Spinal cord (tissue), 9 donors: ENCODE measurements at regions not wholly inside any gene's neighbourhood (a gene's known extent, or its start where the extent isn't known, plus 50 kb on each side); places are given as distances from the start of the nearest gene placed in this dataset.
"Not testable (repeated sequence)": the region's sequence is repeated elsewhere in the genome, so short reads cannot be mapped to it uniquely, and the experiment has no call there.

Source experiments
- DNase-seq, 6 donors: peaks; one replicate each; pipeline versions ENCODE4 v3.0.0 to v3.0.0-alpha.2; 2013 to 2015; ENCODE audit warnings: low spot score in 6 of 6, low read depth in 4 of 6
- H3K27ac ChIP-seq: one replicate; pipeline ENCODE4 v1.5.1; 2013; ENCODE audit warnings: low read depth, low read length, control low read depth
- H3K27me3 ChIP-seq: one replicate; pipeline ENCODE4 v1.6.1; 2013; ENCODE audit warnings: low read length; ENCODE audit not compliant: control insufficient read depth, insufficient read depth
- H3K36me3 ChIP-seq: one replicate; pipeline ENCODE4 v1.6.1; 2013; ENCODE audit warnings: low read length; ENCODE audit not compliant: control insufficient read depth, insufficient read depth
- H3K4me1 ChIP-seq: one replicate; pipeline ENCODE4 v1.6.1; 2013; ENCODE audit warnings: low read length; ENCODE audit not compliant: control insufficient read depth, insufficient read depth
- H3K4me3 ChIP-seq: one replicate; pipeline ENCODE4 v1.5.1; 2013; ENCODE audit warnings: low read depth, low read length, control low read depth
- H3K9me3 ChIP-seq: one replicate; pipeline ENCODE4 v1.6.1; 2013; ENCODE audit warnings: low read length; ENCODE audit not compliant: control insufficient read depth, insufficient read depth
- WGBS: methylation state at CpG from one replicate; pipeline ENCODE4 v1.1.5; 2013; ENCODE audit warnings: missing lambda C conversion rate; ENCODE audit not compliant: insufficient coverage; 5-methylcytosine and 5-hydroxymethylcytosine counted together
- donor health status: healthy.

DNA sequence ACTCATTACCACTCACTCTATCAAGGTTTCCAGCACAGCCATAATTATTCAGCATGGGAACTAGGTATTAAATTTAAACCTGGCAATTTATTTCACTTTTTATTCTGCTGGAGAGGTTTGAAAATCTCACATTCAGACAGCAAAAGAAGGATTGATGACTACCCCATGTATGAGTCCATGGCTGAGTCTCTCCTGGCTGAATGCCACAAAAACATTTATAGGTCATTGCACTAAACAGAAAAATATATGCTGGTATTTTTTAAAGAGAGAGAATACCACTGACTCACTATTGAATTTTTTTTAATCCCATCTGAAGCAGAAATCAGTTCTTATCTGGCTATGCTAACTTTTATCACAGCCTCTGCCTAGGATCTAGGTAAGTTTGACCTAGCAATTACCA is 336.3 kb downstream of the PPP1R3A start:
- peak in 1 of 6 donors; percentile 9 for DNase-seq
- H3K4me1 ChIP-seq, result no peaks in the 10 kb centered on the region
- H3K27me3 ChIP-seq, result no peaks in the 10 kb centered on the region
- no peaks in the 10 kb centered on the region for H3K36me3 ChIP-seq
- no peaks in the 10 kb centered on the region for H3K9me3 ChIP-seq
- H3K27ac ChIP-seq, result no peak overlapping the region
- H3K4me3 ChIP-seq, result no peak overlapping the region

- not testable (repeated sequence) for H3K27me3 ChIP-seq, H3K27ac ChIP-seq, H3K4me1 ChIP-seq, H3K4me3 ChIP-seq, H3K9me3 ChIP-seq, H3K36me3 ChIP-seq, DNase-seq
- WGBS, result 91% methylated on average over 4 of the region's 8 CpGs
Observed at GRCh38 chr7:113563257-113563656, 355.6 kb downstream of the PPP1R3A start.

DNA sequence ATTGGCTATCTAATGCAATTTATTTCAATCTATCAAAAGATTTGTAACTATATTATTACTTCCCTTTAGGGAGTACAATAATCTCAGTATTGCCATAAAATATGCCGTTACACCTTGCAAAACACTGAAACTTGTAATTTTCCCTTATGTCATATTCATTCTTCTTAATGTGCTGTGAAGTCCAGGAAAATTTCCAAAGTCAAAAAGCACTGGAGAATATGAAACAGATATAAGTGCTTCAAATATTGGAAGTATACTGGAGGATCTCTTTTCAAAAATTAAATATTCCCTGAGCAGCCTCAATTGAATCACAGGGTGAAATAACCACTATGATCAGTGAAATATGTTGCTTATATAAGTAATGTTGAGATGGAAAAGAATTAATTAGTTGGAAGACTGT is 356.0 kb downstream of the PPP1R3A start:
- Histone ChIP-seq H3K9me3 (no peaks in the 10 kb centered on the region), H3K4me3 (no peak overlapping the region), H3K27me3 (no peaks in the 10 kb centered on the region), H3K4me1 (no peaks in the 10 kb centered on the region), H3K36me3 (no peaks in the 10 kb centered on the region), H3K27ac (no peak overlapping the region)
- WGBS, result no CpG with 5 or more reads among the region's 1 CpG
- DNase-seq, result no peak

DNA sequence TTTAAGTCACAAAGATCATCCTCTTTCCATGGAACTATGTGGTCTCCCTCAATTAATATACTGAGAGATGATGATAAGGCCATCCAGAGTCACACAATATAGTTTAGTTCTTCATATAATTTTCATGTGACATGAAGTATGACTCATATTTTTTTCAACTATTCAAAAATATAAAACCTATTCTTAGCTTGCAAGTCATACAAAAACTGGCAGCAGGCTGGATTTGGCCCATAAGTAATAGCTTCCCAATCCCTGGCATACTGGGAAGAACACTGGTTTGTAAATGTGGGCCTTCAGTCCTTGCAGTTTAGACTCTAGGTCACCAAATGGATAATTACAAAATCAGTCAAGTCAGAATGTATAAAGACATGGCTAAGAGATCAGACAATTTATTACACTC is 356.6 kb downstream of the PPP1R3A start:
- no peak overlapping the region for H3K27ac ChIP-seq
- H3K9me3 ChIP-seq, result no peaks in the 10 kb centered on the region
- no peak for DNase-seq
- H3K27me3 ChIP-seq, result no peaks in the 10 kb centered on the region
- H3K4me3 ChIP-seq, result no peak overlapping the region
- H3K36me3 ChIP-seq, result no peaks in the 10 kb centered on the region
- no peaks in the 10 kb centered on the region for H3K4me1 ChIP-seq

DNA sequence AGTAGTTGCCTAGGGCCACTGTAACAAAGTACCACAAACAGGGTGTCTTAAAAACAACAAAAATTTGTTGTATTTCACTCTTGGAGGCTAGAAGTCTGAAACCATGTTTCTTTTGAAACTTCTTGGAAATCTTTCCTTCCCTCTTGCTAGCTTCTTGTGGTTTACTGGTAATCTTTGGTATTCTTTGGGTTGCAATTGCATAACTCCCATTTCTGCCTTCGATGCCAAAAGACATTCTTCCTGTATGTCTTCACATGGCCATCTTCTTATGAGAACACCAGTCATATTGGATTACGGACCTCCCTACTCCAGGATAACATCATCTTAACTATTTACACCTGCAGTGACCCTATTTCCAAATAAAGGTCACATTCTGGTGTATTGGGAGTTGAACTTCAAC is 357.4 kb downstream of the PPP1R3A start:
- DNase-seq, result no peak
- no peak overlapping the region for H3K4me3 ChIP-seq
- no peaks in the 10 kb centered on the region for H3K9me3 ChIP-seq
- WGBS, result 100% methylated on average over 1 of the region's 2 CpGs
- H3K4me1 ChIP-seq, result no peaks in the 10 kb centered on the region
- no peaks in the 10 kb centered on the region for H3K36me3 ChIP-seq
- no peaks in the 10 kb centered on the region for H3K27me3 ChIP-seq
- H3K27ac ChIP-seq, result no peak overlapping the region

GRCh38 chr7:113550966-113551365 is 367.8 kb downstream of the PPP1R3A start:
- Histone ChIP-seq H3K4me1 (no peaks in the 10 kb centered on the region), H3K36me3 (no peaks in the 10 kb centered on the region), H3K27me3 (no peaks in the 10 kb centered on the region), H3K9me3 (no peaks in the 10 kb centered on the region), H3K27ac (no peak overlapping the region), H3K4me3 (no peak overlapping the region)
- no CpG with 5 or more reads among the region's 1 CpG for WGBS
- peak in 1 of 6 donors; percentile 12 for DNase-seq

DNA sequence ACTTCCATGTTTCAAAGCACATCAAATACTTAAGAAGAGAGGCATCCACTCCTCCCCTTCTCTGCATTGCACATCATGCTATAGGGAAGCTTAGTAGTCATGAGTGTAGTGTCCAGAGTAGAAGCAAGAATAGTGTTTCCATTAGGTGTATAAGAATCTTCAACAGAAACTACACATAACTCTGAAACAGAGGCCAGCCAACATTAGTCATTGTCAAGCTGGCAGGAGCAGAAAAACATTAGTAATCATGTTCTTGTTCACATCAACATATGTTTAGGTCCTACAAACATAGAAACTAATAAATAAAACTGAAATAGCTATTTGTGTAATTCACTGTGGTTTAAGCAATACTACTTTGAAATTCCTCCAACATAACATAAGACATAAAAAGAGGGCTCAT is 370.2 kb downstream of the PPP1R3A start:
- H3K27ac ChIP-seq, result no peak overlapping the region
- no peaks in the 10 kb centered on the region for H3K4me1 ChIP-seq
- no peaks in the 10 kb centered on the region for H3K27me3 ChIP-seq
- no peak overlapping the region for H3K4me3 ChIP-seq
- H3K9me3 ChIP-seq, result no peaks in the 10 kb centered on the region
- DNase-seq, result no peak
- H3K36me3 ChIP-seq, result no peaks in the 10 kb centered on the region

DNA sequence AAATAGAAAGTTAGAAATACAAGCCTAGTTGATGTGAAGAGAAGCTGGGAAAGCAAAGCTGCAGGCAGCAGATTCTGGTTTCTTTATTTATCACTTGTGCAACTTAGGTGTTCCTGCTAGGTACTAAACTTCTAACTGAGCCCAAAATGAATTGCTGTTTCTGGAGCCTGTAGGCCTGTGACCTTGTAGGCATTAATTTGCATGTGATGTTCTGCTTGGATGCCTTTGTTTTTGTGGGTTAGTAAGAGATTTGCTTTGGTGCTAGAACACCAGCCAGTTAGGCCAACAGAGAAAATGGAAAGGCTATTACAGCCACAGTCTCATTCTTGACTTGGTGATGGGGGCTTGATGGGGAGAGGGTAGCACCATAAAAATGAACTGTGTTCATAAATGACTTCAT is 370.7 kb downstream of the PPP1R3A start:
- no peaks in the 10 kb centered on the region for H3K27me3 ChIP-seq
- no peak overlapping the region for H3K4me3 ChIP-seq
- DNase-seq, result no peak
- H3K4me1 ChIP-seq, result no peaks in the 10 kb centered on the region
- no peaks in the 10 kb centered on the region for H3K9me3 ChIP-seq
- no peaks in the 10 kb centered on the region for H3K36me3 ChIP-seq
- H3K27ac ChIP-seq, result no peak overlapping the region

- Histone ChIP-seq H3K4me1 (no peaks in the 10 kb centered on the region), H3K36me3 (no peaks in the 10 kb centered on the region), H3K27ac (no peak overlapping the region), H3K4me3 (no peak overlapping the region), H3K9me3 (no peaks in the 10 kb centered on the region), H3K27me3 (no peaks in the 10 kb centered on the region)
- no peak for DNase-seq
- WGBS, result no CpG with 5 or more reads among the region's 2 CpGs
Observed at GRCh38 chr7:113521468-113521867, 397.3 kb downstream of the PPP1R3A start.

DNA sequence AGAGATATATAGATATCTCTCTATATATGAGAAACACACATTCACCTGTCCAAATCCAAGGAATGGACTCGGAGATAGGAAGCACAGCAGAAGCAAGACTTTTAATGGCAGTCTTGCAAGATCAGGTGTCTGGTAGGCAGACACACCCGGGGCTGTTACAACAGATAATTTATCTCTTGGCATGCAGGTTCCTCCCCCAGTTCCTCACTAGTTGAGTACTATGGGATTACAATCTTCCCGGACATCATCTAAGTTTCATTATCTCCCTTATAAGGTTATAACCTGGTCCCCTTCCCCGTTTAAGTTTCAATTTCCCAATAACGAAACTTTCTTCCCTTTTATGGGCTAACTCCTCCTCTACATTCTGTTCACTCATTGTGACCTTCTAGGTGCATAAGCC is 399.3 kb downstream of the PPP1R3A start:
- 86% methylated on average over 4 of the region's 5 CpGs for WGBS
- no peak for DNase-seq

GRCh38 chr7:113504691-113505090 is 386.3 kb upstream of the SMIM30 start:
- no CpG with 5 or more reads among the region's 3 CpGs for WGBS
- no peak overlapping the region for H3K4me3 ChIP-seq
- no peaks in the 10 kb centered on the region for H3K9me3 ChIP-seq
- H3K4me1 ChIP-seq, result no peaks in the 10 kb centered on the region
- DNase-seq, result no peak
- no peaks in the 10 kb centered on the region for H3K27me3 ChIP-seq
- no peaks in the 10 kb centered on the region for H3K36me3 ChIP-seq
- H3K27ac ChIP-seq, result no peak overlapping the region

More for the DNA sequence above, 399.3 kb downstream of the PPP1R3A start:
- Histone ChIP-seq H3K9me3 (no peaks in the 10 kb centered on the region), H3K4me3 (no peak overlapping the region), H3K36me3 (no peaks in the 10 kb centered on the region), H3K27ac (no peak overlapping the region), H3K27me3 (no peaks in the 10 kb centered on the region), H3K4me1 (no peaks in the 10 kb centered on the region)
